ENCODE measurements at regions not wholly inside any gene's neighbourhood (a gene's known extent, or its start where the extent isn't known, plus 50 kb on each side); places are given as distances from the start of the nearest gene placed in this dataset.

GRCh38 chr2:204373942-204374341 is 171.3 kb upstream of the PARD3B start:
- H3K27ac ChIP-seq: no peak overlapping the region
- no peak for TF ChIP-seq CTCF (IDR thresholded peaks at IDR 0.05)
- no peak overlapping the region for H3K4me3 ChIP-seq
- DNase-seq (ENCODE audit: low spot score): no peak

GRCh38 chr2:204380141-204380881 is 165.0 kb upstream of the PARD3B start:
- no peak for TF ChIP-seq CTCF (IDR thresholded peaks at IDR 0.05)
- DNase-seq (ENCODE audit: low spot score): no peak
- no peak overlapping the region for H3K4me3 ChIP-seq

GRCh38 chr2:204386668-204387067 is 158.6 kb upstream of the PARD3B start:
- H3K4me3 ChIP-seq: no peak overlapping the region
- TF ChIP-seq CTCF (IDR thresholded peaks at IDR 0.05): no peak

More at GRCh38 chr2:204380141-204380881, 165.0 kb upstream of the PARD3B start:
- H3K27ac ChIP-seq: no peak overlapping the region

GRCh38 chr2:204389120-204389519 is 156.2 kb upstream of the PARD3B start:
- DNase-seq (ENCODE audit: low spot score): no peak
- no peak for TF ChIP-seq CTCF (IDR thresholded peaks at IDR 0.05)
- Histone ChIP-seq H3K27ac (no peak overlapping the region), H3K4me3 (no peak overlapping the region)

More at GRCh38 chr2:204386668-204387067, 158.6 kb upstream of the PARD3B start:
- DNase-seq (ENCODE audit: low spot score): no peak
- no peak overlapping the region for H3K27ac ChIP-seq

GRCh38 chr2:204389856-204390255 is 155.4 kb upstream of the PARD3B start:
- no peak overlapping the region for H3K4me3 ChIP-seq
- no peak for TF ChIP-seq CTCF (IDR thresholded peaks at IDR 0.05)
- no peak for DNase-seq (ENCODE audit: low spot score)
- H3K27ac ChIP-seq: no peak overlapping the region

GRCh38 chr2:204395539-204395938 is 149.7 kb upstream of the PARD3B start:
- Histone ChIP-seq H3K4me3 (no peak overlapping the region), H3K27ac (no peak overlapping the region)
- no peak for TF ChIP-seq CTCF (IDR thresholded peaks at IDR 0.05)
- no peak for DNase-seq (ENCODE audit: low spot score)

- no peak for TF ChIP-seq CTCF (IDR thresholded peaks at IDR 0.05)
- DNase-seq (ENCODE audit: low spot score): no peak
- H3K4me3 ChIP-seq: no peak overlapping the region
- H3K27ac ChIP-seq: no peak overlapping the region
These were observed 144.2 kb upstream of the PARD3B start for GRCh38 chr2:204401114-204401513.
